PC-3 (cell line): ENCODE measurements at regions not wholly inside any gene's neighbourhood (a gene's known extent, or its start where the extent isn't known, plus 50 kb on each side); places are given as distances from the start of the nearest gene placed in this dataset.

Experiments
- ATAC-seq: fragments of 200-7000 bp; cut with Tn5 transposase; 2 replicates; pipeline ENCODE4 v1.9.1; 2020; ENCODE audit warnings: mild to moderate bottlenecking, moderate library complexity
- BruUV-seq: library from RNA; stranded (reverse); fragments of 400-500 nt; replicated peaks from 2 replicates; lab custom pipeline; 2021; lab: Mats Ljungman, UMichigan
- CTCF ChIA-PET: fragments of 300-600 bp; sonication (Branson Sonifier 250); formaldehyde crosslinking; loops from one replicate; lab custom pipeline; 2022; ENCODE audit warnings: antibody characterized with exemption; lab: Charles Lee
- POLR2A ChIA-PET: fragments of 300-600 bp; sonication (Branson Sonifier 250); formaldehyde crosslinking; loops from one replicate; lab custom pipeline; 2022; ENCODE audit warnings: antibody characterized with exemption; ENCODE audit not compliant: unreplicated experiment; lab: Charles Lee
- DNase-seq: peaks from one replicate; pipeline ENCODE4 v3.0.0-alpha.2; 2015
- H2AFZ ChIP-seq: fragments of 300-600 bp; sonication (generic); 2 replicates; pipeline ENCODE4 v1.6.0; 2016; ENCODE audit warnings: antibody characterized with exemption, low read length
- H3F3A ChIP-seq: fragments of 300-600 bp; sonication (generic); one replicate; pipeline ENCODE4 v1.6.0; 2017; ENCODE audit warnings: antibody characterized with exemption, low read length, control low read depth, mild to moderate bottlenecking; ENCODE audit not compliant: unreplicated experiment
- H3K27ac ChIP-seq: fragments of 300-600 bp; sonication (generic); 2 replicates; pipeline ENCODE4 v1.5.1; 2016; ENCODE audit warnings: mild to moderate bottlenecking, low read length
- H3K27me3 ChIP-seq: fragments of 300-600 bp; sonication (generic); 2 replicates; pipeline ENCODE4 v1.6.1; 2016; ENCODE audit warnings: low read length, mixed read lengths
- H3K36me3 ChIP-seq: fragments of 300-600 bp; sonication (generic); 2 replicates; pipeline ENCODE4 v1.6.1; 2016; ENCODE audit warnings: low read depth, mixed run types, low read length, mixed read lengths
- H3K4me1 ChIP-seq: fragments of 300-600 bp; sonication (generic); 2 replicates; pipeline ENCODE4 v1.5.1; 2016; ENCODE audit warnings: low read length; ENCODE audit not compliant: insufficient read depth
- H3K4me2 ChIP-seq: fragments of 300-600 bp; sonication (generic); 2 replicates; pipeline ENCODE4 v1.6.0; 2016; ENCODE audit warnings: low read length
- H3K4me3 ChIP-seq: fragments of 300-600 bp; sonication (generic); 2 replicates; pipeline ENCODE4 v1.5.1; 2016; ENCODE audit warnings: mild to moderate bottlenecking, low read length, mixed read lengths
- H3K79me2 ChIP-seq: fragments of 300-600 bp; sonication (generic); 2 replicates; pipeline ENCODE4 v1.6.1; 2017; ENCODE audit warnings: low read length, mixed read lengths
- H3K9ac ChIP-seq: fragments of 300-600 bp; sonication (generic); 2 replicates; pipeline ENCODE4 v1.6.0; 2016; ENCODE audit warnings: mild to moderate bottlenecking, low read length
- H3K9me2 ChIP-seq: fragments of 300-600 bp; sonication (generic); replicated peaks from 2 replicates; pipeline ENCODE4 v1.6.1; 2016; ENCODE audit warnings: mixed run types, low read length, mixed read lengths
- H3K9me3 ChIP-seq: fragments of 300-600 bp; sonication (generic); 2 replicates; pipeline ENCODE4 v1.6.1; 2016; ENCODE audit warnings: low read length, mixed read lengths
- H4K20me1 ChIP-seq: fragments of 300-600 bp; sonication (generic); 2 replicates; pipeline ENCODE4 v1.6.1; 2016; ENCODE audit warnings: low read length, mixed read lengths
- CTCF ChIP-seq: fragments of 300-600 bp; sonication (generic); conservative IDR thresholded peaks from 2 replicates; pipeline ENCODE4 v1.5.1; 2017; ENCODE audit warnings: antibody characterized with exemption, low read depth, mild to moderate bottlenecking, low read length
- EZH2 ChIP-seq: fragments of 300-600 bp; sonication (generic); IDR thresholded peaks from one replicate; pipeline ENCODE4 v1.6.1; 2017; ENCODE audit warnings: antibody characterized with exemption, mild to moderate bottlenecking, low read length; ENCODE audit not compliant: unreplicated experiment
- EZH2phosphoT487 ChIP-seq: fragments of 300-600 bp; sonication (generic); IDR thresholded peaks from 2 replicates; pipeline ENCODE4 v1.6.1; 2018; ENCODE audit warnings: mild to moderate bottlenecking, antibody characterized with exemption, low read length, borderline replicate concordance
- intact Hi-C: fragments of 100-400 bp; cut with micrococcal nuclease; formaldehyde crosslinking; loops from 2 replicates; pipeline ENCODE4 v1.9.0; 2023

- Histone ChIP-seq H3K9me2 (no peaks in the 10 kb centered on the region), H3F3A (no peaks in the 10 kb centered on the region), H3K4me1 (peaks cover 6% of the 10 kb centered on the region; the same call in 1 of the 2 replicates), H3K9me3 (no peaks in the 10 kb centered on the region), H2AFZ (peak overlapping the region; percentile 63; the same call in 1 of the 2 replicates), H3K27ac (no peak overlapping the region), H4K20me1 (no peaks in the 10 kb centered on the region), H3K4me3 (peak overlapping the region; percentile 62), H3K79me2 (no peaks in the 10 kb centered on the region), H3K36me3 (no peaks in the 10 kb centered on the region), H3K4me2 (peak overlapping the region; percentile 80), H3K27me3 (peaks cover 52% of the 10 kb centered on the region), H3K9ac (peak overlapping the region; percentile 18; the same call in 1 of the 2 replicates)
- BruUV-seq: no TSS peak
- intact Hi-C loops: no loop called here
- ChIA-PET POLR2A (no interaction called here), CTCF (no interaction called here)
- no peak for DNase-seq
- TF ChIP-seq EZH2 (no peak), CTCF (no peak), EZH2phosphoT487 (no peak)
- ATAC-seq: no peak
These were observed 84.1 kb upstream of the EPB41L3 start for GRCh38 chr18:5627776-5628511.

- Histone ChIP-seq H3K79me2 (no peaks in the 10 kb centered on the region), H2AFZ (no peak overlapping the region), H3K36me3 (no peaks in the 10 kb centered on the region), H3K4me2 (no peak overlapping the region), H4K20me1 (no peaks in the 10 kb centered on the region), H3K4me3 (no peak overlapping the region), H3K9ac (no peak overlapping the region), H3K4me1 (peaks cover 6% of the 10 kb centered on the region; the same call in 1 of the 2 replicates), H3K9me2 (no peaks in the 10 kb centered on the region), H3F3A (no peaks in the 10 kb centered on the region), H3K9me3 (no peaks in the 10 kb centered on the region), H3K27ac (no peak overlapping the region), H3K27me3 (peaks cover 48% of the 10 kb centered on the region)
- TF ChIP-seq EZH2 (no peak), CTCF (no peak), EZH2phosphoT487 (no peak)
- no TSS peak for BruUV-seq
- intact Hi-C loops: no loop called here
- POLR2A ChIA-PET: no interaction called here
- ATAC-seq: no peak
- CTCF ChIA-PET: no interaction called here
- DNase-seq: no peak
These were observed 82.5 kb upstream of the EPB41L3 start for GRCh38 chr18:5626130-5626880.
